CD4-positive, alpha-beta T cell treated with Interleukin-15 for 1 hour (primary cell): ENCODE measurements at regions not wholly inside any gene's neighbourhood (a gene's known extent, or its start where the extent isn't known, plus 50 kb on each side); places are given as distances from the start of the nearest gene placed in this dataset.

Experiments
- DNase-seq: peaks from one replicate; pipeline ENCODE4 v3.0.0-alpha.2; 2020

GRCh38 chr9:107756091-107756490 is 266.5 kb upstream of the KLF4 start:
- no peak for DNase-seq

- DNase-seq, result peak; percentile 47
Measured at GRCh38 chr9:107755246-107755645, 265.7 kb upstream of the KLF4 start.

GRCh38 chr9:107751567-107752210 is 262.1 kb upstream of the KLF4 start:
- peak; percentile 58 for DNase-seq

- peak; percentile 59 for DNase-seq
Measured at GRCh38 chr9:107750741-107751566, 261.4 kb upstream of the KLF4 start.

- DNase-seq, result peak; percentile 59
Measured at GRCh38 chr9:107749787-107750444, 260.3 kb upstream of the KLF4 start.

- DNase-seq, result no peak
Measured at GRCh38 chr9:107744873-107745272, 255.3 kb upstream of the KLF4 start.

- no peak for DNase-seq
Measured at GRCh38 chr9:107742531-107743309, 253.2 kb upstream of the KLF4 start.

- DNase-seq, result no peak
Measured at GRCh38 chr9:107740088-107740980, 250.8 kb upstream of the KLF4 start.

GRCh38 chr9:107739601-107740082 is 250.1 kb upstream of the KLF4 start:
- no peak for DNase-seq

- DNase-seq, result no peak
Measured at GRCh38 chr9:107738789-107739188, 249.2 kb upstream of the KLF4 start.

- no peak for DNase-seq
Measured at GRCh38 chr9:107737987-107738743, 248.6 kb upstream of the KLF4 start.

GRCh38 chr9:107737610-107737986 is 248.0 kb upstream of the KLF4 start:
- DNase-seq, result no peak

- no peak for DNase-seq
Measured at GRCh38 chr9:107735821-107736220, 246.3 kb upstream of the KLF4 start.

GRCh38 chr9:107734256-107735013 is 244.9 kb upstream of the KLF4 start:
- no peak for DNase-seq

- no peak for DNase-seq
Measured at GRCh38 chr9:107733523-107733894, 243.9 kb upstream of the KLF4 start.

GRCh38 chr9:107732781-107733522 is 243.4 kb upstream of the KLF4 start:
- no peak for DNase-seq

GRCh38 chr9:107731115-107731762 is 241.7 kb upstream of the KLF4 start:
- DNase-seq, result no peak

GRCh38 chr9:107730666-107731065 is 241.1 kb upstream of the KLF4 start:
- DNase-seq, result no peak
